SK-N-SH treated with all-trans-retinoic acid at 6 μM for 48 hours (cell line): ENCODE measurements at regions not wholly inside any gene's neighbourhood (a gene's known extent, or its start where the extent isn't known, plus 50 kb on each side); places are given as distances from the start of the nearest gene placed in this dataset.

Source experiments
- BACH2 ChIP-seq: fragments of 250-450 bp; sonication (Bioruptor Pico); IDR thresholded peaks from 2 replicates; pipeline ENCODE4 v1.9.0; 2021; ENCODE audit warnings: mild to moderate bottlenecking, borderline replicate concordance
- SNAI2 ChIP-seq: fragments of 250-450 bp; sonication (Bioruptor Pico); IDR thresholded peaks from 2 replicates; pipeline ENCODE4 v1.5.0; 2020; ENCODE audit warnings: mild to moderate bottlenecking, moderate library complexity
- ZFP3 ChIP-seq: fragments of 250-450 bp; sonication (Bioruptor Pico); IDR thresholded peaks from 2 replicates; pipeline ENCODE4 v1.5.0; 2020; ENCODE audit warnings: mild to moderate bottlenecking, moderate library complexity
- ZNF70 ChIP-seq: fragments of 450-650 bp; formaldehyde crosslinking; IDR thresholded peaks from 2 replicates; pipeline ENCODE4 v1.5.0; 2020; ENCODE audit warnings: mild to moderate bottlenecking, moderate library complexity
- TF ChIP-seq, protein P1 (sequence below): fragments of 250-450 bp; sonication (Bioruptor Pico); IDR thresholded peaks from 2 replicates; pipeline ENCODE4 v1.5.0; 2020; ENCODE audit warnings: mild to moderate bottlenecking, moderate library complexity

DNA sequence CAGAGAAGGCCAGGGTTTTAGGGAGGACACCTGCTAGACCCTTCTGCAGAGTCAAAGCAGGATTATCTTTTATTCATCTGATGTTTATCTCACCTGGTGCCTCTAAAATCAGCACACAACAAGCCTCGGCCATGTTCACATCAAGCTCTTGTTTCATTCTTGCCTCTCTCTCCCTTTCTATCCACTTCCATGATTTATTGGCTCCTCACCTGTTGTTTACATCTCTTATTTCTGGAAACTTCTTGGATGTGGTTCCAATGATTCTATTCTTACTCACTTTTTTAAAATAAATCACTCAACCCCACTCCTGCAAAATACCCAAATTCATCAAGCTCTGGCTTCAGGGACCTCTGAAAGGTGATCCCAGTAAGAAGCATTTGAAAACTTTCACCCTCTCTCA lies 407.0 kb upstream of the KLF4 start:
- TF ChIP-seq BACH2 (CRISPR knock-in tag) = no peak
- TF ChIP-seq, protein P1, sequence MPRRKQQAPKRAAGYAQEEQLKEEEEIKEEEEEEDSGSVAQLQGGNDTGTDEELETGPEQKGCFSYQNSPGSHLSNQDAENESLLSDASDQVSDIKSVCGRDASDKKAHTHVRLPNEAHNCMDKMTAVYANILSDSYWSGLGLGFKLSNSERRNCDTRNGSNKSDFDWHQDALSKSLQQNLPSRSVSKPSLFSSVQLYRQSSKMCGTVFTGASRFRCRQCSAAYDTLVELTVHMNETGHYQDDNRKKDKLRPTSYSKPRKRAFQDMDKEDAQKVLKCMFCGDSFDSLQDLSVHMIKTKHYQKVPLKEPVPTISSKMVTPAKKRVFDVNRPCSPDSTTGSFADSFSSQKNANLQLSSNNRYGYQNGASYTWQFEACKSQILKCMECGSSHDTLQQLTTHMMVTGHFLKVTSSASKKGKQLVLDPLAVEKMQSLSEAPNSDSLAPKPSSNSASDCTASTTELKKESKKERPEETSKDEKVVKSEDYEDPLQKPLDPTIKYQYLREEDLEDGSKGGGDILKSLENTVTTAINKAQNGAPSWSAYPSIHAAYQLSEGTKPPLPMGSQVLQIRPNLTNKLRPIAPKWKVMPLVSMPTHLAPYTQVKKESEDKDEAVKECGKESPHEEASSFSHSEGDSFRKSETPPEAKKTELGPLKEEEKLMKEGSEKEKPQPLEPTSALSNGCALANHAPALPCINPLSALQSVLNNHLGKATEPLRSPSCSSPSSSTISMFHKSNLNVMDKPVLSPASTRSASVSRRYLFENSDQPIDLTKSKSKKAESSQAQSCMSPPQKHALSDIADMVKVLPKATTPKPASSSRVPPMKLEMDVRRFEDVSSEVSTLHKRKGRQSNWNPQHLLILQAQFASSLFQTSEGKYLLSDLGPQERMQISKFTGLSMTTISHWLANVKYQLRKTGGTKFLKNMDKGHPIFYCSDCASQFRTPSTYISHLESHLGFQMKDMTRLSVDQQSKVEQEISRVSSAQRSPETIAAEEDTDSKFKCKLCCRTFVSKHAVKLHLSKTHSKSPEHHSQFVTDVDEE (CRISPR knock-in tag) = no peak
- TF ChIP-seq ZNF70 = no peak
- TF ChIP-seq ZFP3 (CRISPR knock-in tag) = no peak
- no peak for TF ChIP-seq SNAI2
